Stomach (tissue), 8 donors: ENCODE measurements at regions not wholly inside any gene's neighbourhood (a gene's known extent, or its start where the extent isn't known, plus 50 kb on each side); places are given as distances from the start of the nearest gene placed in this dataset.
A peak's percentile ranks its signal among the peaks of the same experiment; 100 is the strongest.

Source experiments
- DNase-seq, 2 donors: peaks; one replicate each; pipeline versions ENCODE4 v3.0.0 to v3.0.0-alpha.2; 2013 to 2019
- H3K27ac ChIP-seq, 5 donors: fragments of 200-600 bp in 4 of 5; sonication (generic) in 4 of 5; one replicate each; pipeline ENCODE4 v1.5.1; 2013 to 2019; ENCODE audit warnings: mild to moderate bottlenecking in 1 of 5, moderate library complexity in 1 of 5
- H3K27me3 ChIP-seq, 3 donors: fragments of 200-600 bp; sonication (generic); one replicate each; pipeline ENCODE4 v1.5.1; 2017 to 2019; ENCODE audit warnings: mixed run types in 1 of 3
- H3K36me3 ChIP-seq, 4 donors: fragments of 200-600 bp; sonication (generic); 1 replicate in 3 of 4; 2 replicates in 1 of 4; pipeline ENCODE4 v1.5.1; 2016 to 2019
- H3K4me1 ChIP-seq, 4 donors: fragments of 200-600 bp; sonication (generic); one replicate each; pipeline ENCODE4 v1.5.1; 2016 to 2019
- H3K4me3 ChIP-seq, 4 donors: fragments of 200-600 bp; sonication (generic) in 3 of 4; one replicate each; pipeline ENCODE4 v1.5.1; 2016 to 2019; ENCODE audit warnings: mild to moderate bottlenecking in 1 of 4
- H3K9me3 ChIP-seq, 4 donors: fragments of 200-600 bp; sonication (generic); one replicate each; pipeline ENCODE4 v1.5.1; 2016 to 2019
- EP300 ChIP-seq: sonication (generic); formaldehyde crosslinking; IDR thresholded peaks from one replicate; pipeline ENCODE4 v1.6.1; 2017; ENCODE audit warnings: antibody characterized with exemption
- POLR2A ChIP-seq, 4 donors: fragments of 450-650 bp; IDR thresholded peaks; one replicate each; pipeline ENCODE4 v1.6.1; 2016; ENCODE audit warnings: antibody characterized with exemption in 4 of 4, control low read depth in 2 of 4, mild to moderate bottlenecking in 1 of 4, moderate library complexity in 1 of 4
- POLR2AphosphoS5 ChIP-seq, 3 donors: sonication (generic); formaldehyde crosslinking; IDR thresholded peaks; one replicate each; pipeline ENCODE4 v1.6.1; 2016; ENCODE audit warnings: antibody characterized with exemption in 3 of 3
- WGBS, 5 donors: extraction: QIAGEN DNeasy Blood & Tissue Kit in 3 of 5; methylation state at CpG; one replicate each; pipeline versions ENCODE4 v1.1.5 to v1.1.7; 2013 to 2018; 5-methylcytosine and 5-hydroxymethylcytosine counted together
- intact Hi-C: fragments of 100-400 bp; cut with DNase I; formaldehyde crosslinking; loops from one replicate; pipeline ENCODE4 v1.15.1; 2023; ENCODE audit warnings: low total_unique reads
- TF ChIP-seq, protein P1 (sequence below), 7 experiments: fragments of 450-650 bp in 4 of 7; fragments of 200-600 bp in 3 of 7; sonication (generic) in 3 of 7; IDR thresholded peaks; one replicate each; pipeline ENCODE4 v1.5.1; 2016 to 2019; ENCODE audit warnings: antibody characterized with exemption in 7 of 7, control low read depth in 2 of 7, mild to moderate bottlenecking in 1 of 7
- donor health status: healthy with polysubstance abuse.
- donor health status: Bipolar disorder and iron deficiency.
- donor health status: healthy.

DNA sequence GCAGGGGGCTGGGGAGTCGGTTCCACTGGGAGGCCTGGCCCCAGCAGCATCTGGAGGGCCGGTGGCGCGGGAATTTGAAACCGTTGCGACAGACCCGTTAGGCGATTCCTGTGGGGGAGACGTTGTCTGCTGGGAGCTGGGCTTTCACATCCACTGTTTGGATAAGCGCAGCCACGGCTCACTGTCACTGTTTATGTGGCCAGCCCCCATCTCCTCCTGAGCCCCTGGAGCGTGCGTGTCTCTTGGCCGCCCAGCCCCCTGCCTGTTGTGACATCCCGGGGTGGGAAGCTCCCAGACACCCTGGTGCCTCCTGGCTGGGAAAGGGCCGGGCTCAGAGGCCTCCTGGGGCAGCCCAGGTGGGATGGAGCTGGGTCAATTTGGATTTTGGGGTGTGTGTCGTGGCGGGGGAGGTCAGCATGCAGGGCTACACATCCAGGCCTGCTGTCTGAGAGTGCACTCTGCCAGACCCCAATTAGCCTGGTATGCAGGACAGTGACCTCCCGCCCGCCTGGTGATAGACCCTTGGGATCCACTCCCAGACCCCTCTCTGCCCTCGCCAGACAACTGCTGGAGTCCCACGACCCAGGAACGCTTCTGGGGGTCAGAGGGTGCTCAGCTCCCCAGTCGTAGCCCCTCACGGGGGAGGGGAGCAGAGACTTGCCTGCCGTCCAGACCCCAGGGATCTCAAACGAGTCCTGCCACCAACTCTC, 62.0 kb upstream of the RNU6ATAC start:
- H3K4me1 ChIP-seq = peaks cover 11 to 28% (median 20%) of the 10 kb centered on the region in 4 donors
- TF ChIP-seq, protein P1, sequence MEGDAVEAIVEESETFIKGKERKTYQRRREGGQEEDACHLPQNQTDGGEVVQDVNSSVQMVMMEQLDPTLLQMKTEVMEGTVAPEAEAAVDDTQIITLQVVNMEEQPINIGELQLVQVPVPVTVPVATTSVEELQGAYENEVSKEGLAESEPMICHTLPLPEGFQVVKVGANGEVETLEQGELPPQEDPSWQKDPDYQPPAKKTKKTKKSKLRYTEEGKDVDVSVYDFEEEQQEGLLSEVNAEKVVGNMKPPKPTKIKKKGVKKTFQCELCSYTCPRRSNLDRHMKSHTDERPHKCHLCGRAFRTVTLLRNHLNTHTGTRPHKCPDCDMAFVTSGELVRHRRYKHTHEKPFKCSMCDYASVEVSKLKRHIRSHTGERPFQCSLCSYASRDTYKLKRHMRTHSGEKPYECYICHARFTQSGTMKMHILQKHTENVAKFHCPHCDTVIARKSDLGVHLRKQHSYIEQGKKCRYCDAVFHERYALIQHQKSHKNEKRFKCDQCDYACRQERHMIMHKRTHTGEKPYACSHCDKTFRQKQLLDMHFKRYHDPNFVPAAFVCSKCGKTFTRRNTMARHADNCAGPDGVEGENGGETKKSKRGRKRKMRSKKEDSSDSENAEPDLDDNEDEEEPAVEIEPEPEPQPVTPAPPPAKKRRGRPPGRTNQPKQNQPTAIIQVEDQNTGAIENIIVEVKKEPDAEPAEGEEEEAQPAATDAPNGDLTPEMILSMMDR (IDR thresholded peaks at IDR 0.05) = no peak
- TF ChIP-seq EP300 (no peak), POLR2A (IDR thresholded peaks at IDR 0.05) (no peak), POLR2AphosphoS5 (IDR thresholded peaks at IDR 0.05) (no peak)
- peak overlapping the region in 3 of 5 donors; percentile 9 to 26 (median 18) for H3K27ac ChIP-seq

DNA sequence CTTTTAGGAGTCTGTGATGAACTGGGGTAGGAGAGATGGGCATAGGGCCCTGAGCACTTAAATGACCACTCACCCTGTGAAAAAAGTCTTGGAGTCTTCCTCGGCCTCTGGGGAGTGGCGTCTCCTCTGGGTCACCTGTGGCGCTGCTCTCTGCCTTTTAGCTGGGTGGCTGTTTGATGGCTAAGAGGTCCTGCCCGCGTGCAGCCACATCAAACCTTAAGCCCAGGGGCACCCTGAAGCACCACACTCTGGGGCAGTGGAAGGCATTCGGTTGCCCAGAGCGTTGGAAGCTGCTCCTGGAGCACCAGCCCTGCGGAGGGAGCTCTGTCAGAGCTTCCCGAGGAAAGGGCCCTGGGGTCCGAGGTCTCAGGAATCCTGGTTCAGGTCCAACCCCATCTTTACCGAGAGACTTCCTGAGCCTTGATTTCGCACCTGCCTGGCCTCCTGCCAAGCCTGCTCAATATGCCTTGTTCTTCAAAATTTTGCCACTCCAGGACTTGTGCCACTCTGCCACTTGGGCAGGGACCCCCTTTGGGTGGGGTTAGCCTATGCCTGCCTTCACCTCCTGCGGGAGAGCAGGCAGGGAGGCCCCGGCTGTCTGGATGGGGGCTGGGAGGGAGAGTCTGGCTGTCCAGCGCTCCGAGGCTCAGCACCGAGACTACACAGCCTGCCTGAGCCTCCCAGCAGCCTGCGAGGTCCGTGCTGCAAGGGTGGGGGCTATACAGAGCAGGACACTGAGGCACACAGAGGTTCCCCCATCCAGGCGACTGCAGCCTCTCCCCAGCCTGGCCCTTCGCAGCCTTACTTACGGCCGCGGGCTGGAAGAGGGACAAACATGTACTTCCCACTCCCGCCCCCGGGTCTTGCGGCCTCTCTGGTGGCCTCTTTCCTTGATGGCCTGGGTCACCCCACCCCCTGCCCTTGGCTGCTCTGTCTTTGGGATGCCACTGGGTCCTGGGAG, 63.4 kb upstream of the RNU6ATAC start:
- intact Hi-C loops = no loop called here
- TF ChIP-seq, protein P1 (IDR thresholded peaks at IDR 0.05) = no peak
- TF ChIP-seq POLR2A (IDR thresholded peaks at IDR 0.05) (no peak), EP300 (no peak), POLR2AphosphoS5 (IDR thresholded peaks at IDR 0.05) (no peak)
- WGBS, 5 donors = 40 to 62% (median 51%) methylated on average over 22 to 27 of the region's 27 CpGs
- Histone ChIP-seq H3K4me1 (peaks cover 16 to 34% (median 28%) of the 10 kb centered on the region in 4 donors), H3K4me3 (no peak overlapping the region), H3K9me3 (no peaks in the 10 kb centered on the region), H3K27me3 (peaks cover 0 to 24% (median 6%) of the 10 kb centered on the region in 3 donors), H3K27ac (no peak overlapping the region), H3K36me3 (no peaks in the 10 kb centered on the region)
- DNase-seq = no peak

More for the DNA sequence above, 62.0 kb upstream of the RNU6ATAC start:
- 54 to 68% (median 62%) methylated on average over 12 to 27 of the region's 27 CpGs for WGBS, 5 donors
- H3K9me3 ChIP-seq = no peaks in the 10 kb centered on the region
- H3K36me3 ChIP-seq = no peaks in the 10 kb centered on the region
- intact Hi-C loops = no loop called here
- peaks cover 0 to 24% (median 6%) of the 10 kb centered on the region in 3 donors for H3K27me3 ChIP-seq
- H3K4me3 ChIP-seq = no peak overlapping the region
- DNase-seq = peak; percentile 37 to 55

GRCh38 chr9:134228649-134229048, 64.3 kb upstream of the RNU6ATAC start:
- H3K9me3 ChIP-seq = no peaks in the 10 kb centered on the region
- 72 to 80% (median 75%) methylated on average over 1 to 8 of the region's 8 CpGs for WGBS, 5 donors
- H3K4me3 ChIP-seq = no peak overlapping the region
- H3K27ac ChIP-seq = no peak overlapping the region
- no peak for TF ChIP-seq EP300
- TF ChIP-seq, protein P1 (IDR thresholded peaks at IDR 0.05) = no peak
- TF ChIP-seq POLR2AphosphoS5 (IDR thresholded peaks at IDR 0.05) = no peak
- TF ChIP-seq POLR2A (IDR thresholded peaks at IDR 0.05) = no peak
- DNase-seq = no peak
- no peaks in the 10 kb centered on the region for H3K36me3 ChIP-seq
- H3K4me1 ChIP-seq = peaks cover 16 to 34% (median 28%) of the 10 kb centered on the region in 4 donors
- H3K27me3 ChIP-seq = peaks cover 0 to 24% (median 6%) of the 10 kb centered on the region in 3 donors
- intact Hi-C loops = no loop called here

DNA sequence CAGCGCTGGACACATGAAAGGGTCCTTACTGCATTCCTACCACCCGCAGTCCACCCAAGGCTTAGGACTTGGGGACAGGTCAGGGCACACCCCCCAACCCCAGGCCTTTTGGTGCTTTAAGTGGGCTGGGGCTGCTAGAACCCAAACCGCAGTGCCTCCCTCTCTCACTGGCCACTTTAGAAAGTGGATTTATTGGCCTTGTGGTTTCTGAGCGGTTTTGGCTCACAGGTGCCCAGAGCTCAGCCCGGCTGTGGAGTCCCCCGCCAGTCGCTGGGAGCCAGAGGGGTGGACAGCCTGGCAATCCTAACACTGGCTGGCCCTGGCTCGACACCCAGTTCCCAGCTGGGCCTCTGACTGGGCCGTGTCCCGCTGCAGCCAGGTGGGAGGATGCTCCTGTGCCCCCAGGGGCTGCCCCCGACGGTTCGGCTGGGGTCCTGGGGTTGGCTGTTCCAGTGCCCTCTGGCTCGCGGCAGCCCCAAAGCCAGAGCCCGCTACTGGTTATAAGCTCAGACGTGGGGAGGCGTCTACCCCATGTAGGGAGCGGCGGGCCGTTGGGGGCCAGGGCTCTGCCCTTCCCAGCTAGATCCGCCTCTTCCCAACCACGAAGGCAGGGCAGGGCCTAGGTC, 65.2 kb upstream of the RNU6ATAC start:
- Histone ChIP-seq H3K27me3 (peaks cover 0 to 24% (median 6%) of the 10 kb centered on the region in 3 donors), H3K27ac (no peak overlapping the region), H3K4me3 (no peak overlapping the region), H3K36me3 (no peaks in the 10 kb centered on the region), H3K4me1 (peaks cover 16 to 34% (median 28%) of the 10 kb centered on the region in 4 donors), H3K9me3 (no peaks in the 10 kb centered on the region)
- DNase-seq = no peak
- 84 to 95% (median 91%) methylated on average over 19 to 23 of the region's 23 CpGs for WGBS, 5 donors
- TF ChIP-seq POLR2AphosphoS5 (IDR thresholded peaks at IDR 0.05) = no peak
- TF ChIP-seq EP300 = no peak
- no peak for TF ChIP-seq POLR2A (IDR thresholded peaks at IDR 0.05)
- intact Hi-C loops = no loop called here
